ENCODE measurements at regions not wholly inside any gene's neighbourhood (a gene's known extent, or its start where the extent isn't known, plus 50 kb on each side); places are given as distances from the start of the nearest gene placed in this dataset.

DNA sequence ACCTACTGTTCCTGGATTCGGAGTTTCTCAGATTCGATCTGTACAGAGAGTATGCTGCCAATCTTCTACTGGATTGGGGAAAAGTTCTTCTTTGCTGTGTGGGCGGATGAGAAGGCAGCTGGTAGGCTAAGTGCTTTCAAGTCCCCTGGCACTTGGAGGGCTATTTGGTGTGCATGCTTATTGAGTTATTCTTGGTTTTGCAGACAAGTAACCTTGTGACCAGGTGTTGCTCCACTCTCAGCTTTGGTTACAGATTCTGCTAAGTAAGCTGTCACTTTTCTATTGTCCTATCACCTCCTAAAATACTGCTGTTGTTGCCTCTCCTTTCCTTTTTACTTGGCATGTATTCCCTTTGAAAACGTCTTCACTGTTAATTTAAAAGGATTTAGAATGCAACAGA, 1375.1 kb upstream of the LRRTM3 start:
- DNase-seq (ENCODE audit: insufficient read length) (no peak), FAIRE-seq (no peak)
- TF ChIP-seq POLR2AphosphoS5 (IDR thresholded peaks at IDR 0.05; ENCODE audit: low read depth, low read length): no peak
- TF ChIP-seq TAF1 (IDR thresholded peaks at IDR 0.05; ENCODE audit: borderline replicate concordance, low read depth, low read length): no peak
- no peak for TF ChIP-seq POLR2A (IDR thresholded peaks at IDR 0.05; ENCODE audit: low read depth, low read length)

DNA sequence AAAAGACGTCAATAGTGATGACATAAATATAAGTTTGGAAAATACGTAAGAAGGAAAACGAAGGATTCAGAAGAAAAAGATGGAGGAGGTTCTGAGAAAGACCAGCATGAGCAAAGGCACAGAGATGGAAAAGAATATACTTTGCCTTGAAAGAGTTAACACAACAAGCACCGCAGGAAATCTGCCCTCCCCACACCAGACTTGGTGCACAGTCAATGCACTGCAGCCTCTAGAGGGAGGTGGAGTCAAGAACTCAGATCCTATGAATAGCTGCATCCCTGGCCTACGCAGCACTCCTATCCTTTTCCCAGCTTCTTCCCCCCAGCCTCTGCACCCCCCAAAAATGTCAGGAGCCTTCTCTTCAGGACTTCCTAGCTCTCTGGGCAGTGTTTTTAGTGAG, 1370.6 kb upstream of the LRRTM3 start:
- FAIRE-seq (no peak), DNase-seq (ENCODE audit: insufficient read length) (no peak)
- no peak for TF ChIP-seq TAF1 (IDR thresholded peaks at IDR 0.05; ENCODE audit: borderline replicate concordance, low read depth, low read length)
- TF ChIP-seq POLR2AphosphoS5 (IDR thresholded peaks at IDR 0.05; ENCODE audit: low read depth, low read length): no peak
- TF ChIP-seq POLR2A (IDR thresholded peaks at IDR 0.05; ENCODE audit: low read depth, low read length): no peak

DNA sequence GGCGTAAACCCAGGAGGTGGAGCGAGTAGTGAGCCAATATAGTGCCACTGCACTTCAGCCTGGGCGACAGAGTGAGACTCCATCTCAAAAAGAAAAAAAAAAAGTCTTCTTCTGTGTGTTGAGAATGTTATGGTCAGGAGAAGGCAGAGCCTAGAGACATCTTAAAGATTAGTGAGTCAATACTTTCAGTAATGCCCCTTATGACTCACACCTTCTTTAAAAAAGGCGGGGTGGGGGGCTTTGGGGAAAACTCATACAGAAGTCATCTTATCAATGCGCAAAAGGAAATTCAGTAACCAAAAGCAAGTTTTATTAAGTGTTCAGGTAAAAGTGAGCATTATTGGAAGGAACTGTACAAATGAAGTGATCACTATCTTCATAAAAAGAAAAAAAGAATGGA, 1369.8 kb upstream of the LRRTM3 start:
- DNase-seq (ENCODE audit: insufficient read length) (no peak), FAIRE-seq (no peak)
- no peak for TF ChIP-seq POLR2A (IDR thresholded peaks at IDR 0.05; ENCODE audit: low read depth, low read length)

DNA sequence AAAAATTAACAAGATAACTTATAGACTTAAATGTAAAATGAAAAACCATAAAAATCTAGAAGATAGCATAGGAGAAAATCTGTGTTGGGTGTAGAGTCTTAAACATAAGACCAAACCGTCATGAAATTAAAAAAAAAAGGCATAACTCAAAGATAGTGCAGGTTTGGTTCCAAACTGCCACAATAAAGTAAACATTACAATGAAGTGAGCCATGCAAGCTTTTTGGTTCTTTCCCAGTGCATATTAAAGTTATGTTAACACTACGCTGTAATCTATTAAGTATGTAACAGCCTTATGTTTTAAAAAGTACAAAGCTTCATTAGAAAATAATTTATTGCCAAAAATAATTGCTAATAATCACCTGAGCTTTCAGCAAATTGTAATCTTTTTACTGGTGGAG, 1366.5 kb upstream of the LRRTM3 start:
- TF ChIP-seq POLR2A (IDR thresholded peaks at IDR 0.05; ENCODE audit: low read depth, low read length): no peak
- no peak for TF ChIP-seq TAF1 (IDR thresholded peaks at IDR 0.05; ENCODE audit: borderline replicate concordance, low read depth, low read length)
- TF ChIP-seq POLR2AphosphoS5 (IDR thresholded peaks at IDR 0.05; ENCODE audit: low read depth, low read length): no peak
- DNase-seq (ENCODE audit: insufficient read length): no peak
- FAIRE-seq: no peak

DNA sequence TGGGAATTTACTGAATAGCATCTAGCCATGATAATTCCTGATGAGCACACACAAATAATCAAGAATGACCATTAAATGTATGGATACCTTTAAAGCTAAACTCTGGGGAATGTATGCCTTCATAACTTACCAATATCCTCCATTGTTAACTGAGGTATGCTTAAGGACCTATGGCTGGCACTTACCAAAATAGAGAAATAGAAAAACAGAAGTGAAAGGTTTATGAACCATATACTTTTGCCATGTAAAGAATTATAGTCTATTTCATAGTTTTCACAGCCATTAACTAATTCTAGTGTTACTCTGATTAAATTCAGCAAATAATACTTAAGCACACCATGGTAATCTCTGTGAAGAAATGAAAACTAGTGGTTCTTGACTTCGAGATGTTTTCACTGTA, 1360.6 kb upstream of the LRRTM3 start:
- FAIRE-seq: no peak
- TF ChIP-seq POLR2AphosphoS5 (IDR thresholded peaks at IDR 0.05; ENCODE audit: low read depth, low read length): no peak
- no peak for TF ChIP-seq TAF1 (IDR thresholded peaks at IDR 0.05; ENCODE audit: borderline replicate concordance, low read depth, low read length)
- TF ChIP-seq POLR2A (IDR thresholded peaks at IDR 0.05; ENCODE audit: low read depth, low read length): no peak
- DNase-seq (ENCODE audit: insufficient read length): no peak

DNA sequence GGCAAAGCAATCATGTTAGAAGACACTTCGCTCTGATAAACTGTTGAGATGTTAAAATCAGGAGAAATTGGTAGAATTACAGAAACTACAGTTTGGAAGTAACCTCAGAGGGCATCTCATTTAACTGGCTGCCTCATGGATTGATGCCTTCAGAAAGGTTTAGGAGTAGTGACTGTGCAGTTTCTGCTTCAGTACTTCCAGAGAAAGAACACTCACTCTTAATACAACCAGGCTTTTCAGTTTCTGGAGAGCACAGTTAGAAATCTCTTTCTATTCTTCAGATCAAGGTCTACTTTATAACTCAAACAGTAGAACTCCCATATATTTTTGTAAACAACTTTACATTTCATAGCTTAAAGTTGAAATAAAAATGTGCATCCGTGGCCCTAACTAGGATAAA, 1358.9 kb upstream of the LRRTM3 start:
- FAIRE-seq: no peak
- no peak for DNase-seq (ENCODE audit: insufficient read length)
- no peak for TF ChIP-seq POLR2AphosphoS5 (IDR thresholded peaks at IDR 0.05; ENCODE audit: low read depth, low read length)
- TF ChIP-seq POLR2A (IDR thresholded peaks at IDR 0.05; ENCODE audit: low read depth, low read length): no peak
- no peak for TF ChIP-seq TAF1 (IDR thresholded peaks at IDR 0.05; ENCODE audit: borderline replicate concordance, low read depth, low read length)

DNA sequence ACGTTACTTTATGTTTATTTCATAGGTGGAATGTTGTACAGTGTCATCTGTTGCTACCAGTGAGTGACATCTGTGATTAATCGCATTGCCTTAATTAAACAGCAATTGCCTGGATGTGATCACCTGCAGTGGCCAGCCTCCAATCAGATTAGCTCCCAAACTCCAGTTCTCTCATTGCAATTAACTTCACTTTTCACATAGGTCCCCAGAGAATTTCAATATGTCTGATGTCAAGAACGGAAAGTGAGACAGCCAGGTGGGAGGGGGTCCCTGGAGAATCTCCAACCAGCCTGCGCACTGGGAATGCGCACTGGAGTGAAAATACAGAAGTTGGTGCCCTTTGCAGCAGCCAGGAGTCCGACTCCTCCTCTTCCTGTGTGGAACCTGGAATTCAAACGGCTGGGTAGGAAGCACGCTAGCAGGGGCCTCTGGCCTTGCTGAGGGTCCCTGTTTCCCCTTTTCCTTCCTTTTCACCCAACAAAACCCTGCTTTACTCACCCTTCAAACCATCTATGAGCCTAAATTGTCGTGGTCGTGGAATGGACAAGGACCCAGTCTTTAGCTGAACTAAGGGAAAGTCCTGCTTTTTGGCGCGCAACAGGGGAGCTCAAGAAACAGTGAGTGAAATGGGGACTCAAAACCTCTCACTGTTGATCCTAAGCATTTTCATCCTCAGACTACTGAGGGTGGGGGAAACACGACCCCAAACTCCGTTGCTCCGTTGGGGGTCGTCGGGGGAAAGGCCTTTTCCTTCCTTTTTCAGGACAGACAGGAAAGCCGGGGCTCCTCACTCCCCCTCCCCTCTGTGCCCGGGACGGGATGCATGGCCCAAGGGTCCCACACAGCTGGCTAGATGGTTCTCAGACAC, 1355.5 kb upstream of the LRRTM3 start:
- FAIRE-seq: no peak
- TF ChIP-seq POLR2A (IDR thresholded peaks at IDR 0.05; ENCODE audit: low read depth, low read length) (no peak), POLR2AphosphoS5 (IDR thresholded peaks at IDR 0.05; ENCODE audit: low read depth, low read length) (no peak), TAF1 (IDR thresholded peaks at IDR 0.05; ENCODE audit: borderline replicate concordance, low read depth, low read length) (no peak)
- no peak for DNase-seq (ENCODE audit: insufficient read length)

DNA sequence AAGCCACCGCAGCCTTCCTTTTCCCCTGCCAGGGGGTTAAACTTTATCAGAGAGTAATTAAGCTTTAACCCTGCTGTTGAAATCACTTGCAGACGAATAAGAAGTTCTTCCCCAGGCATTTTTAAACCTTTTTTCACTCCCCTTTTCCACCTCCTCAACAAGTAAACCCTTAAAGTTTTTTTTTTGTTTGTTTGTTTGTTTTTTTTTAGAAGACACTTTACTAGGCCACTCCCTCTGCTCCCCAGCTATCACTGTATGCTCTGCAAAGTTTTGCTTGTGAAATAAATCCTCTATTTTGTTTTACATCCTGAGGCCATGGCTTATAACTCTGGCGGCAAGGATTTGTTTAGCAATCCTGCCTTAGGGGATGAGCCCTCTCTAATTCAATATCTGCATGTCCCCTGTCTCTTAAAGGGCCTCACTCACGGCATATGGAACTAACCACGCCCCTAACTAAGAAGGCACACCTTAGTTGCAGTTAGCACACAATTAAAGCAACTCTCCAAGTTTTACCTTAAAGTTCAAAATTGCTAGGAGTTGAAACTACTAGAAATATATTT, 1354.7 kb upstream of the LRRTM3 start:
- no peak for TF ChIP-seq TAF1 (IDR thresholded peaks at IDR 0.05; ENCODE audit: borderline replicate concordance, low read depth, low read length)
- no peak for TF ChIP-seq POLR2A (IDR thresholded peaks at IDR 0.05; ENCODE audit: low read depth, low read length)
- TF ChIP-seq POLR2AphosphoS5 (IDR thresholded peaks at IDR 0.05; ENCODE audit: low read depth, low read length): no peak
- FAIRE-seq: no peak
- DNase-seq (ENCODE audit: insufficient read length): no peak

DNA sequence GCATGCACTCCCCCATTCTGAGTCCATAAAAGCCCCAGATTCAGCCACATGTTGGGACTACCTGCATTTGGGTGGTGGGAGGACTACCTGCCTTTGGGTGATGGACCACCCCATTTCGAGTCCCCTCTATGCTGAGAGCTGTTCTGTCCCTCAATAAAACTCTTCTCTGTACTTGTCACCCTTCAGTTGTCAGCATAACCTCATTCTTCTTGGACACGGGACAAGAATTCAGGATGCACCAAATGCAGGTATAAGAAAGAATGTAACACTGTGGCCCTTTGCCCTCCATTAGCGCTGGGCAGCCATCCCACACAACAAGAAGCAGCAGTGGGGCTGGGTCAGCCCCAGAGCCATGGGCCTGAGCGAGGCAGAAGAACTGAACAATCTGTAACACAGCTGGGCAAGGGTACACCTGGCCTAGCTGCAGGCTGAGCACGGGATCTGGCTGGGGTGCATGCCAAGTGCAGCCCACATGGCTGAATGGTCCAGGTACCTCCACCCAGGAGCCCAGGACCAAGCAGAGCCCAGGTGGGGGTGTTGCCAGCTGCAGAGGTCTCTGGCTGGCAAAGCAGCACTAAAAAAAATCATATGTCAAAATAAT, 1344.3 kb upstream of the LRRTM3 start:
- FAIRE-seq (no peak), DNase-seq (ENCODE audit: insufficient read length) (no peak)
- TF ChIP-seq POLR2A (IDR thresholded peaks at IDR 0.05; ENCODE audit: low read depth, low read length) (no peak), TAF1 (IDR thresholded peaks at IDR 0.05; ENCODE audit: borderline replicate concordance, low read depth, low read length) (no peak), POLR2AphosphoS5 (IDR thresholded peaks at IDR 0.05; ENCODE audit: low read depth, low read length) (no peak)

DNA sequence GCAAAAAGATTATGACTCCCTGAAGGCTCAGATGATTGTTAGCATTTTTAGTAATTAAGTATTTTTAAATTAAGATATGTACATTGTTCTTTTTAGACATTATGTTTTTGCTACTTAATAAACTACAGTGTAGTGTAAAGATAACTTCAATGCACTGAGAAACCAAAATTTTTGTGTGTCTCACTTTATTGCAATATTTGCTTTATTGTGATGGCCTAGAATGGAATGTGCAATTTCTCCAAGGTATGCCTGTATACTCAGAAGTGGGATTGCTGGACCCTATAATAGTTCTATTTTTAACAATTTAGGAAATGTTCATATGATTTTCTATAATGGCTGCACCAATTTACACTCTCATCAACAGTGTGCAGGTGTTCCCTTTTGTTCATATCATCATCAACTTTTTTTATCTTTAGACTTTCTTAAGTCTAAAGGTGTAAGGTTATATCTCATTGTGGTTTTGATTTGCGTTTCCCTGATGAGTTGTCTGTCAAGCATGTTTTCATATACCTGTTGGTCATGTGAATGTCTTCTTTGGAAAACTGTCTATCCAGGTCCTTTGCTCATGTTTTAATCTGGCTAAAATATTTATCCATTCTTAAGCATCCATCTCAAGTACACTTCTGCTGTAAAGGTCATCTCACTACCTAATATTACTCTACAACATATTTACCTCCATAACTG, 1323.5 kb upstream of the LRRTM3 start:
- no peak for DNase-seq (ENCODE audit: insufficient read length)
- TF ChIP-seq POLR2A (IDR thresholded peaks at IDR 0.05; ENCODE audit: low read depth, low read length) (no peak), POLR2AphosphoS5 (IDR thresholded peaks at IDR 0.05; ENCODE audit: low read depth, low read length) (no peak), TAF1 (IDR thresholded peaks at IDR 0.05; ENCODE audit: borderline replicate concordance, low read depth, low read length) (no peak)
- no peak for FAIRE-seq

DNA sequence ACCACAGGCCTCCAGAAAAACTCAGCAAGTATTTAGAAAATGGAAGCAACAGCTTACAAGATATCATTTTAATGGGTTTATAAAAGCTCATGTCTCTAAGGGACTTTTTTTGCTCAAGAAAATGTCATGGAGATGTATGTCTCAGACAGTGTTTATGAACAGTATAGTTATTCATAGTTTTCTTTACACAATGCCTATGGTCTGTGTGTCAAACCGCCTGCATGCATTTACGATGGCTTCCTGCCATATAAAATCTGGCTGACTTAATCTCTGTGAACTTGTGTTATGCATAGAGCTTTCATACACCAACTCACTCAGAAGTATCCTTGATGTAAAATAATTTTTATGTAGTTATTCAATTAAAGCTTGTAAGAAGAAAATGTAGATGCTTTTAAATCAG, 1314.2 kb upstream of the LRRTM3 start:
- TF ChIP-seq POLR2AphosphoS5 (IDR thresholded peaks at IDR 0.05; ENCODE audit: low read depth, low read length) (no peak), POLR2A (IDR thresholded peaks at IDR 0.05; ENCODE audit: low read depth, low read length) (no peak), TAF1 (IDR thresholded peaks at IDR 0.05; ENCODE audit: borderline replicate concordance, low read depth, low read length) (no peak)
- no peak for FAIRE-seq

More for the DNA sequence above, 1314.2 kb upstream of the LRRTM3 start:
- DNase-seq (ENCODE audit: insufficient read length): no peak

Data from GM12892 (cell line).